Keratinocyte (primary cell): ENCODE measurements at regions not wholly inside any gene's neighbourhood (a gene's known extent, or its start where the extent isn't known, plus 50 kb on each side); places are given as distances from the start of the nearest gene placed in this dataset.

Source experiments
- DNase-seq: peaks from one replicate; pipeline ENCODE4 v3.0.0-alpha.2; 2011; ENCODE audit warnings: low read depth, missing footprints, low spot score
- FAIRE-seq: peaks from 2 replicates; lab custom pipeline; 2011; peaks lifted over from hg19 to GRCh38; lab: Jason Lieb, UNC
- H2AFZ ChIP-seq: 2 replicates; pipeline ENCODE4 v1.6.0; 2012; ENCODE audit warnings: low read length, control low read depth, inconsistent platforms; ENCODE audit not compliant: control insufficient read depth
- H3K27ac ChIP-seq: 2 replicates; pipeline ENCODE4 v1.5.1; 2011; ENCODE audit warnings: low read length; ENCODE audit not compliant: control insufficient read depth, insufficient read depth
- H3K27me3 ChIP-seq: 3 replicates; pipeline ENCODE4 v1.6.0; 2011; ENCODE audit warnings: low read length; ENCODE audit not compliant: control insufficient read depth, insufficient read depth; ENCODE audit errors: extremely low read depth
- H3K36me3 ChIP-seq, 2 experiments: 2 replicates in 1 of 2; 3 replicates in 1 of 2; pipeline ENCODE4 v1.5.1; 2011; ENCODE audit warnings: low read length in 2 of 2, mild to moderate bottlenecking in 1 of 2; ENCODE audit not compliant: control insufficient read depth in 2 of 2, insufficient read depth in 2 of 2; ENCODE audit errors: extremely low read depth in 1 of 2
- H3K4me1 ChIP-seq: 3 replicates; pipeline ENCODE4 v1.5.1; 2011; ENCODE audit warnings: low read length; ENCODE audit not compliant: control insufficient read depth, insufficient read depth; ENCODE audit errors: extremely low read depth
- H3K4me2 ChIP-seq: 3 replicates; pipeline ENCODE4 v1.6.0; 2011; ENCODE audit warnings: low read depth, low read length; ENCODE audit not compliant: control insufficient read depth, insufficient read depth; ENCODE audit errors: extremely low read depth
- H3K4me3 ChIP-seq, 3 experiments: fragments of 200-600 bp in 1 of 3; sonication (generic) in 1 of 3; 2 replicates in 2 of 3; 3 replicates in 1 of 3; pipeline ENCODE4 v1.5.1; 2011 to 2016; ENCODE audit warnings: low read length in 3 of 3, mild to moderate bottlenecking in 3 of 3, control low read depth in 2 of 3, inconsistent platforms in 1 of 3, low read depth in 1 of 3, mixed read lengths in 1 of 3, mixed run types in 1 of 3, moderate library complexity in 1 of 3; ENCODE audit not compliant: control insufficient read depth in 2 of 3, insufficient read depth in 2 of 3; ENCODE audit errors: extremely low read depth in 1 of 3
- H3K79me2 ChIP-seq: 2 replicates; pipeline ENCODE4 v1.6.0; 2012; ENCODE audit warnings: low read length; ENCODE audit not compliant: control insufficient read depth, insufficient read depth
- H3K9ac ChIP-seq: 3 replicates; pipeline ENCODE4 v1.6.0; 2011; ENCODE audit warnings: low read length; ENCODE audit not compliant: control insufficient read depth, insufficient read depth; ENCODE audit errors: extremely low read depth
- H3K9me1 ChIP-seq: 3 replicates; pipeline ENCODE4 v1.6.0; 2011; ENCODE audit warnings: low read length; ENCODE audit not compliant: control insufficient read depth, insufficient read depth; ENCODE audit errors: extremely low read depth
- H3K9me3 ChIP-seq: 2 replicates; pipeline ENCODE4 v1.5.1; 2012; ENCODE audit warnings: low read depth, low read length; ENCODE audit not compliant: control insufficient read depth
- H4K20me1 ChIP-seq: 3 replicates; pipeline ENCODE4 v1.6.0; 2011; ENCODE audit warnings: low read length; ENCODE audit not compliant: control insufficient read depth, insufficient read depth; ENCODE audit errors: extremely low read depth
- EZH2 ChIP-seq: IDR thresholded peaks from one replicate; pipeline ENCODE4 v1.6.1; 2012; ENCODE audit warnings: inconsistent platforms, mild to moderate bottlenecking, low read length, moderate library complexity
- dilution Hi-C: fragments of 300-500 bp; cut with MboI; formaldehyde crosslinking; loops from one replicate; pipeline ENCODE4 v1.7.0; 2020; ENCODE audit warnings: low sequenced_read_pairs; ENCODE audit not compliant: extremely low pct_ligation_motif_present
- TF ChIP-seq, protein P1 (sequence below), 3 experiments: IDR thresholded peaks in 1 of 3; conservative IDR thresholded peaks in 1 of 3; optimal IDR thresholded peaks in 1 of 3; 2 replicates in 2 of 3; 3 replicates in 1 of 3; pipeline versions ENCODE3 to v1.5.1; 2011; ENCODE audit warnings: low read length in 3 of 3, mild to moderate bottlenecking in 3 of 3, moderate library complexity in 2 of 3, control low read depth in 1 of 3, inconsistent platforms in 1 of 3; ENCODE audit not compliant: insufficient read depth in 2 of 3; ENCODE audit errors: extremely low read depth in 1 of 3

DNA sequence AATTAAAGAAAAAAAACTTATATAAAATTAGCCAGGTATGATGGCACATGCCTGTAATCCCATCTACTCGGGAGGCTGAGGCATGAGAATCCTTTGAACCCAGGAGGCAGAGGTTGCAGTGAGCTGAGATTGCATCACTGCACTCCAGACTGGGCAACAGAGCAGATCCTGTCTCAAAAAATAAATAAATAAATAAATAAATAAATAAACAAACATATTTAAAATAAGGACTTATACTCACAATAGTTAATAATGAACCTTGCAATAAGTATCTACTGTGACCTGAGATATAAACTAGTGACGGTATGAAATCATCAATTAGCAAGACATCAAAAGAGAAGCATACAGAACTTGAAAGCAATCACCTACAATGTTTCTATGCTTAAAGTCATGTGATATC lies 548.4 kb upstream of the JARID2 start:
- H3K4me2 ChIP-seq: no peak overlapping the region
- no peaks in the 10 kb centered on the region for H3K9me3 ChIP-seq
- TF ChIP-seq, protein P1, sequence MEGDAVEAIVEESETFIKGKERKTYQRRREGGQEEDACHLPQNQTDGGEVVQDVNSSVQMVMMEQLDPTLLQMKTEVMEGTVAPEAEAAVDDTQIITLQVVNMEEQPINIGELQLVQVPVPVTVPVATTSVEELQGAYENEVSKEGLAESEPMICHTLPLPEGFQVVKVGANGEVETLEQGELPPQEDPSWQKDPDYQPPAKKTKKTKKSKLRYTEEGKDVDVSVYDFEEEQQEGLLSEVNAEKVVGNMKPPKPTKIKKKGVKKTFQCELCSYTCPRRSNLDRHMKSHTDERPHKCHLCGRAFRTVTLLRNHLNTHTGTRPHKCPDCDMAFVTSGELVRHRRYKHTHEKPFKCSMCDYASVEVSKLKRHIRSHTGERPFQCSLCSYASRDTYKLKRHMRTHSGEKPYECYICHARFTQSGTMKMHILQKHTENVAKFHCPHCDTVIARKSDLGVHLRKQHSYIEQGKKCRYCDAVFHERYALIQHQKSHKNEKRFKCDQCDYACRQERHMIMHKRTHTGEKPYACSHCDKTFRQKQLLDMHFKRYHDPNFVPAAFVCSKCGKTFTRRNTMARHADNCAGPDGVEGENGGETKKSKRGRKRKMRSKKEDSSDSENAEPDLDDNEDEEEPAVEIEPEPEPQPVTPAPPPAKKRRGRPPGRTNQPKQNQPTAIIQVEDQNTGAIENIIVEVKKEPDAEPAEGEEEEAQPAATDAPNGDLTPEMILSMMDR (optimal IDR thresholded peaks at IDR 0.05 in 1 of 3, IDR thresholded peaks at IDR 0.05 in 1 of 3, conservative IDR thresholded peaks at IDR 0.05 in 1 of 3; ENCODE audit: extremely low read depth in 1 of 3, insufficient read depth in 2 of 3, low read length in 3 of 3): no peak
- no peak for TF ChIP-seq EZH2
- no peaks in the 10 kb centered on the region for H3K9me1 ChIP-seq
- dilution Hi-C loops: no loop called here
- no peak overlapping the region for H3K27ac ChIP-seq
- no peaks in the 10 kb centered on the region for H3K27me3 ChIP-seq
- no peak for FAIRE-seq
- peaks cover 4% of the 10 kb centered on the region for H3K4me1 ChIP-seq
- H4K20me1 ChIP-seq: no peaks in the 10 kb centered on the region
- H3K9ac ChIP-seq: no peak overlapping the region
- H3K4me3 ChIP-seq: no peak overlapping the region
- H3K36me3 ChIP-seq: no peaks in the 10 kb centered on the region
- H3K79me2 ChIP-seq: no peaks in the 10 kb centered on the region
- H2AFZ ChIP-seq: no peak overlapping the region
- no peak for DNase-seq

DNA sequence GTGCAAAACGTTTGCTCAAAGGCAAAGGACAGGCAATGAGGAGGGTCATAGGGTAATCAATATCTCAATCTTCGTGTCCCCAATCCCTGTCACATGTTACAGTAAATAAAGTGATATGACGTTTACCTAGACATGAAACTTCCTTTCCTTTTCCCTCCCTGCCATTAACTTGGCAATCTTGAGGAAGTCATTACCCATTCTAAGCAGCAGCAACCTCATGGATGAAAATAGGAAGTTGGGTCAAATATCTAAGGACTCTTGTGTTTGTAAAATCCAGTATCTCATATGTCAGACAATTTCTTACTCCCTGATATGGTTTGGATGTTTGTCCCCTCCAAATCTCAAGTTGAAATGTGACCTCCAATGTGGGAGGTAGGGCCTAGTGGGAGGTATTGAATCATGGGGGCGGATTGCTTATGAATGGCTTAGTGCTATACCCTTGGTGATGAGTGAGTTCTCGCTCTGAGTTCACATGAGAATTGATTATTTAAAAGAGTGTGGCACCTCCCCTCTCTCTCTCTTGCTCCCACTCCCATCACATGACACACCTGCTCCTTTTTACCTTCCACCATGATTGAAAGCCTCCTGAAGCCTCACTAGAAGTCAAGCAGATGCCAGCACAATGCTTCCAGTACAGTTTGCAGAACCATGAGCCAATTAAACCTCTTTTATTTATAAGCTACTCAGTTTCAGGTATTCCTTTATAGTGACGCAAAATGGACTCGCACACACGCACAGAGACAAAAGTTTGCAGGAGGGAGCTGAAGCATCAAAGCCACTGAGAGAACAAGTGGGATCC lies 545.9 kb upstream of the JARID2 start:
- H2AFZ ChIP-seq: no peak overlapping the region
- H3K9me1 ChIP-seq: no peaks in the 10 kb centered on the region
- DNase-seq: no peak
- no peaks in the 10 kb centered on the region for H3K9me3 ChIP-seq
- dilution Hi-C loops: no loop called here
- TF ChIP-seq EZH2: no peak
- TF ChIP-seq, protein P1 (optimal IDR thresholded peaks at IDR 0.05 in 1 of 3, IDR thresholded peaks at IDR 0.05 in 1 of 3, conservative IDR thresholded peaks at IDR 0.05 in 1 of 3; ENCODE audit: extremely low read depth in 1 of 3, insufficient read depth in 2 of 3, low read length in 3 of 3): no peak
- H3K9ac ChIP-seq: no peak overlapping the region
- H3K4me2 ChIP-seq: no peak overlapping the region
- H4K20me1 ChIP-seq: no peaks in the 10 kb centered on the region
- no peaks in the 10 kb centered on the region for H3K79me2 ChIP-seq
- H3K36me3 ChIP-seq: no peaks in the 10 kb centered on the region
- H3K4me1 ChIP-seq: no peaks in the 10 kb centered on the region
- H3K27ac ChIP-seq: no peak overlapping the region
- no peaks in the 10 kb centered on the region for H3K27me3 ChIP-seq
- H3K4me3 ChIP-seq: no peak overlapping the region
- FAIRE-seq: no peak
